ENCODE measurements at regions not wholly inside any gene's neighbourhood (a gene's known extent, or its start where the extent isn't known, plus 50 kb on each side); places are given as distances from the start of the nearest gene placed in this dataset.
"Not testable (repeated sequence)": the region's sequence is repeated elsewhere in the genome, so short reads cannot be mapped to it uniquely, and the experiment has no call there.

DNA sequence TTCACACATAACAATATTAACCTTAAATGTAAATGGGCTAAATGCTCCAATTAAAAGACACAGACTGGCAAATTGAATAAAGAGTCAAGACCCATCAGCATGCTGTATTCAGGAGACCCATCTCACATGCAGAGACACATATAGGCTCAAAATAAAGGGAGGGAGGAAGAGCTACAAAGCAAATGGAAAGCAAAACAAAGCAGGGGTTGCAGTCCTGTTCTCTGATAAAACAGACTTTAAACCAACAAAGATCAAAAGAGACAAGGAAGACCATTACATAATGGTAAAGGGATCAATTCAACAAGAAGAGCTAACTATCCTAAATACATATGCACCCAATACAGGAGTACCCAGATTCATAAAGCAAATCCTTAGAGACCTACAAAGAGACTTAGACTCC, 78.8 kb upstream of the RREB1 start:
- TF ChIP-seq CTCF (conservative IDR thresholded peaks at IDR 0.05; ENCODE audit: low read depth, low read length); EZH2 (IDR thresholded peaks at IDR 0.05; ENCODE audit: borderline replicate concordance, low read depth, low read length, poor library complexity, severe bottlenecking): not testable (repeated sequence)
